BJ (cell line): ENCODE measurements at regions not wholly inside any gene's neighbourhood (a gene's known extent, or its start where the extent isn't known, plus 50 kb on each side); places are given as distances from the start of the nearest gene placed in this dataset.
"Not testable (repeated sequence)": the region's sequence is repeated elsewhere in the genome, so short reads cannot be mapped to it uniquely, and the experiment has no call there.

Experiments used
- CTCF ChIA-PET: fragments of 350-600 bp; formaldehyde crosslinking; extraction: SDS; loops from one replicate; lab custom pipeline; 2021; ENCODE audit warnings: antibody characterized with exemption, inconsistent platforms; lab: Yijun Ruan, JAX
- POLR2A ChIA-PET: fragments of 300-600 bp; sonication (Branson Sonifier 250); formaldehyde crosslinking; extraction: SDS; loops from one replicate; lab custom pipeline; 2021; ENCODE audit warnings: antibody characterized with exemption; lab: Charles Lee
- DNase-seq: peaks from one replicate; pipeline ENCODE4 v3.0.0-alpha.2; 2011; ENCODE audit warnings: low read depth
- H3K27me3 ChIP-seq: 2 replicates; pipeline ENCODE4 v1.6.0; 2011; ENCODE audit warnings: low read length; ENCODE audit not compliant: control insufficient read depth, insufficient read depth
- H3K36me3 ChIP-seq: 2 replicates; pipeline ENCODE4 v1.5.1; 2011; ENCODE audit warnings: low read length; ENCODE audit not compliant: control insufficient read depth, insufficient read depth
- H3K4me3 ChIP-seq: 2 replicates; pipeline ENCODE4 v1.5.1; 2011; ENCODE audit warnings: low read depth, mild to moderate bottlenecking, control low read depth, low read length
- TF ChIP-seq, protein P1 (sequence below): IDR thresholded peaks from 2 replicates; pipeline ENCODE4 v1.5.1; 2011; ENCODE audit warnings: low read depth, mild to moderate bottlenecking, control low read depth, inconsistent platforms, low read length, moderate library complexity; ENCODE audit not compliant: insufficient read depth

DNA sequence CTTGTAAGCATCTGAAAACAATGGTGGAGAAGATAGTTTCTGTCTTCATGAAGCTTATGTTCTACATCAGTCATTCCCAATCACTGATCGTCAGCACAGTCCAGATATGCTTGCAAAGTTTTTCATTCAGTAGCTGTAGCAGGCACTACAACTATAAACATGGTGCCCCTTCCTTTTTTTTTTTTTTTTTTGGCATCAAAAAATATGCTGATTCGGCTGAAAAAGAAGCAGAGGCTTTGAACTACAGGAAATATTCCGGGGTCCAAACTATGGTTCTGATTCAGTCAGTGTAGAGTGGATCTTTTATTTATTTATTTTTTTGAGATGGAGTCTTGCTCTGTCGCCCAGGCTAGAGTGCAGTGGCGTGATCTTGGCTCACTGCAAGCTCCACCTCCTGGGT is 414.4 kb downstream of the OLFM4 start:
- no peaks in the 10 kb centered on the region for H3K36me3 ChIP-seq
- no peak overlapping the region for H3K4me3 ChIP-seq
- POLR2A ChIA-PET, result no interaction called here
- no peaks in the 10 kb centered on the region for H3K27me3 ChIP-seq
- CTCF ChIA-PET, result no interaction called here
- TF ChIP-seq, protein P1, sequence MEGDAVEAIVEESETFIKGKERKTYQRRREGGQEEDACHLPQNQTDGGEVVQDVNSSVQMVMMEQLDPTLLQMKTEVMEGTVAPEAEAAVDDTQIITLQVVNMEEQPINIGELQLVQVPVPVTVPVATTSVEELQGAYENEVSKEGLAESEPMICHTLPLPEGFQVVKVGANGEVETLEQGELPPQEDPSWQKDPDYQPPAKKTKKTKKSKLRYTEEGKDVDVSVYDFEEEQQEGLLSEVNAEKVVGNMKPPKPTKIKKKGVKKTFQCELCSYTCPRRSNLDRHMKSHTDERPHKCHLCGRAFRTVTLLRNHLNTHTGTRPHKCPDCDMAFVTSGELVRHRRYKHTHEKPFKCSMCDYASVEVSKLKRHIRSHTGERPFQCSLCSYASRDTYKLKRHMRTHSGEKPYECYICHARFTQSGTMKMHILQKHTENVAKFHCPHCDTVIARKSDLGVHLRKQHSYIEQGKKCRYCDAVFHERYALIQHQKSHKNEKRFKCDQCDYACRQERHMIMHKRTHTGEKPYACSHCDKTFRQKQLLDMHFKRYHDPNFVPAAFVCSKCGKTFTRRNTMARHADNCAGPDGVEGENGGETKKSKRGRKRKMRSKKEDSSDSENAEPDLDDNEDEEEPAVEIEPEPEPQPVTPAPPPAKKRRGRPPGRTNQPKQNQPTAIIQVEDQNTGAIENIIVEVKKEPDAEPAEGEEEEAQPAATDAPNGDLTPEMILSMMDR, result no peak
- DNase-seq, result no peak

- Histone ChIP-seq H3K27me3 (no peaks in the 10 kb centered on the region), H3K36me3 (no peaks in the 10 kb centered on the region), H3K4me3 (no peak overlapping the region)
- TF ChIP-seq, protein P1, result no peak
- CTCF ChIA-PET, result no interaction called here
- POLR2A ChIA-PET, result no interaction called here
- DNase-seq, result no peak
Measured at GRCh38 chr13:53445686-53446085, 417.1 kb downstream of the OLFM4 start.

- Histone ChIP-seq H3K4me3 (no peak overlapping the region), H3K27me3 (no peaks in the 10 kb centered on the region), H3K36me3 (no peaks in the 10 kb centered on the region)
- ChIA-PET CTCF (no interaction called here), POLR2A (no interaction called here)
- TF ChIP-seq, protein P1, result no peak
- no peak for DNase-seq
Measured at GRCh38 chr13:53447456-53447855, 418.8 kb downstream of the OLFM4 start.

- TF ChIP-seq, protein P1, result no peak
- H3K27me3 ChIP-seq, result no peaks in the 10 kb centered on the region
- CTCF ChIA-PET, result no interaction called here
- DNase-seq, result no peak
- POLR2A ChIA-PET, result no interaction called here
- no peaks in the 10 kb centered on the region for H3K36me3 ChIP-seq
- no peak overlapping the region for H3K4me3 ChIP-seq
Measured at GRCh38 chr13:53447863-53448262, 419.2 kb downstream of the OLFM4 start.

DNA sequence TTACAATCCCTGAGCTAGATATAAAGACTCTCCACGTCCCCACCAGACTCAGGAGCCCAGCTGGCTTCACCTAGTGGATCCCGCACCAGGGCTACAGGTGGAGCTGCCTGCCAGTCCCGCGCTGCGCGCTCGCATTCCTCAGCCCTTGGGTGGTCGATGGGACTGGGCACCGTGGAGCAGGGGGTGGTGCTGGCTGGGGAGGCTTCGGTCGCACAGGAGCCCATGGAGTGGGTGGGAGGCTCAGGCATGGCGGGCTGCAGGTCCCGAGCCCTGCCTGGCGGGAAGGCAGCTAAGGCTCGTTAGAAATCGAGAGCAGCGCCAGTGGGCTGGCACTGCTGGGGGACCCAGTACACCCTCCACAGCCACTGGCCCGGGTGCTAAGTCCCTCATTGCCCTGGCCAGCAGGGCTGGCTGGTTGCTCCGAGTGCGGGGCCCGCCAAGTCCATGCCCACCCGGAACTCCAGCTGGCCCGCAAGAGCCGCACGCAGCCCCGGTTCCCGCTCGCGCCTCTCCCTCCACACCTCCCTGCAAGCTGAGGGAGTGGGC is 423.7 kb downstream of the OLFM4 start:
- H3K36me3 ChIP-seq, CTCF ChIA-PET, H3K4me3 ChIP-seq, POLR2A ChIA-PET, H3K27me3 ChIP-seq, DNase-seq: not testable (repeated sequence)

DNA sequence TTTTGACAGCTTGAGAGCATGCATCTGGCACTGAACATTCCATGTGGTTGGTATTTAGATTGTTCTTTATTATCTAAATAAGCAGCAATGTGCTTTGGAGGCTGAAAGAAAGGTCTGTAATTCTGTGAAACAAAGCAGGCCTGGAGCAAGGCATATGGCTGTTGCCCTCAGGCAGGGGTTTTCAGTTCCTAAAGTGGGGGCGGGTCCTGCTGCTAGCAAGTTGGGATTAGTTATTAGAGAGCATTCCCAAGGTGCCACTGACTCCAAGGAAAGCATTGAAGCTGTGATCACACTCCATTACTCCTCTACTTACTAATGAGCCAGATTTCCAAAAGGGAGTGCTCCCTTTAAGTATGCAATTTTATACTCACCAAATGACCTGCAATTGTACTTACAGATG is 432.2 kb downstream of the OLFM4 start:
- CTCF ChIA-PET, result no interaction called here
- POLR2A ChIA-PET, result no interaction called here
- no peaks in the 10 kb centered on the region for H3K36me3 ChIP-seq
- H3K27me3 ChIP-seq, result no peaks in the 10 kb centered on the region
- no peak for DNase-seq
- TF ChIP-seq, protein P1, result no peak
- no peak overlapping the region for H3K4me3 ChIP-seq
